ENCODE measurements at regions not wholly inside any gene's neighbourhood (a gene's known extent, or its start where the extent isn't known, plus 50 kb on each side); places are given as distances from the start of the nearest gene placed in this dataset.

- no peak for TF ChIP-seq CTCF (IDR thresholded peaks at IDR 0.05)
- no peak for TF ChIP-seq POLR2A (IDR thresholded peaks at IDR 0.05)
Measured at GRCh38 chr17:73899839-73900238, 255.6 kb upstream of the SDK2 start.

All from lower leg skin (tissue), 3 donors.